ENCODE measurements at regions not wholly inside any gene's neighbourhood (a gene's known extent, or its start where the extent isn't known, plus 50 kb on each side); places are given as distances from the start of the nearest gene placed in this dataset.

DNA sequence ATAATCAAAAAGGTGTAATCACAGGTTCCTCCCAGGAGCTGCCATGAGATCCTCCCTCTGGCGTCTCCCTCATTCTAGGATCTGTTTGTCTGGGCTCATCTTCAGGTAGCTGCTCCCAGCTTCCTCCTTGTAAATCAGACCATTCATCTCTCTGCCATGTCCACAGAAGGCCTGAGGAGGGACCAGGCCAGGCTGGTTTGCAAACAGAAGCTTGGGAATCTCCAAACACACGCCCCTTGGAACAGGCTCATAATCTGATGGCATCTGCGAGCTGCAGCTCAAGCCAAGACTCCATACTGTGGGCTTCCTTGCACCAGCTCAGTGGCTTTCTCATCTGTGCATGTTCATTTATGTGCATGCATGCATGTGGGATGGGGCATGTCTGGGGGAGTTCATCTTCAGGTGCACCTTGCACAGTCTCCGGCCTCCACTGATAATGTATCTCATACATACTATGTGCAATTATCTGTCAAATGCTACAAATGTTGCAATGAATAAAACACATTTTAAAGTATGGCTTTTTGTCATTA lies 134.9 kb downstream of the NXPE2 start:
- 66% methylated on average over 4 of the region's 4 CpGs for WGBS
- Histone ChIP-seq H3K27ac (ENCODE audit: low read depth in 1 of 2, low read length in 2 of 2) (no peak overlapping the region), H3K4me1 (ENCODE audit: control insufficient read depth in 4 of 4, insufficient read depth in 4 of 4, low read length in 3 of 4) (no peaks in the 10 kb centered on the region), H3K4me3 (ENCODE audit: low read depth in 1 of 3, low read length in 3 of 3) (no peak overlapping the region), H3K9ac (ENCODE audit: low read depth in 1 of 2, low read length in 2 of 2) (no peak overlapping the region), H3K9me3 (ENCODE audit: control insufficient read depth in 4 of 4, low read length in 3 of 4) (no peaks in the 10 kb centered on the region), H3K27me3 (ENCODE audit: control insufficient read depth in 4 of 4, insufficient read depth in 4 of 4, low read length in 3 of 4) (peaks cover 0 to 3% (median 0%) of the 10 kb centered on the region in 4 donors), H3K36me3 (ENCODE audit: control insufficient read depth in 4 of 4, insufficient read depth in 3 of 4, low read depth in 1 of 4, low read length in 3 of 4) (no peaks in the 10 kb centered on the region)
- DNase-seq (ENCODE audit: low spot score) = no peak
- TF ChIP-seq, protein P1, sequence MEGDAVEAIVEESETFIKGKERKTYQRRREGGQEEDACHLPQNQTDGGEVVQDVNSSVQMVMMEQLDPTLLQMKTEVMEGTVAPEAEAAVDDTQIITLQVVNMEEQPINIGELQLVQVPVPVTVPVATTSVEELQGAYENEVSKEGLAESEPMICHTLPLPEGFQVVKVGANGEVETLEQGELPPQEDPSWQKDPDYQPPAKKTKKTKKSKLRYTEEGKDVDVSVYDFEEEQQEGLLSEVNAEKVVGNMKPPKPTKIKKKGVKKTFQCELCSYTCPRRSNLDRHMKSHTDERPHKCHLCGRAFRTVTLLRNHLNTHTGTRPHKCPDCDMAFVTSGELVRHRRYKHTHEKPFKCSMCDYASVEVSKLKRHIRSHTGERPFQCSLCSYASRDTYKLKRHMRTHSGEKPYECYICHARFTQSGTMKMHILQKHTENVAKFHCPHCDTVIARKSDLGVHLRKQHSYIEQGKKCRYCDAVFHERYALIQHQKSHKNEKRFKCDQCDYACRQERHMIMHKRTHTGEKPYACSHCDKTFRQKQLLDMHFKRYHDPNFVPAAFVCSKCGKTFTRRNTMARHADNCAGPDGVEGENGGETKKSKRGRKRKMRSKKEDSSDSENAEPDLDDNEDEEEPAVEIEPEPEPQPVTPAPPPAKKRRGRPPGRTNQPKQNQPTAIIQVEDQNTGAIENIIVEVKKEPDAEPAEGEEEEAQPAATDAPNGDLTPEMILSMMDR (IDR thresholded peaks at IDR 0.05; ENCODE audit: low read depth, low read length, missing input control) = no peak

DNA sequence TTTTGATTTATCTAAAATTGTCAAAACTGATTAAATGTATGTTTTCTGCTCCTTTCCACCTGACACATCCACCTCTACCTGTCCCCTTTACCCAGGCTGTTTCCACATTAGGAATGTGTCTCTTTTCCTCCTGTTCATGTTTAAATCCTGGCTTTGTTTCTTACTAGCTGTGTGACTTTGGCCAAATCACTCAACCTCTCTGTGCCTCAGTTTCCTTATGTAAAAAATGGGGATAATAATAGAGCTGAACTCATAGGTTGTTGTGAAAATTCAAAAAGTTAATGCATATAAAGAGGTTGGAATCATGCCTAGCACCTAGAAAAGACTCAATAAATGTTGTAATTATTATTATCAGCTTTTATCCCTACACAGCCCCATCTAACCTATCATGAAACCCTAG lies 136.8 kb downstream of the NXPE2 start:
- no peaks in the 10 kb centered on the region for H3K9me3 ChIP-seq (ENCODE audit: control insufficient read depth in 4 of 4, low read length in 3 of 4)
- no peak overlapping the region for H3K4me3 ChIP-seq (ENCODE audit: low read depth in 1 of 3, low read length in 3 of 3)
- H3K36me3 ChIP-seq (ENCODE audit: control insufficient read depth in 4 of 4, insufficient read depth in 3 of 4, low read depth in 1 of 4, low read length in 3 of 4) = no peaks in the 10 kb centered on the region
- no peak overlapping the region for H3K27ac ChIP-seq (ENCODE audit: low read depth in 1 of 2, low read length in 2 of 2)
- TF ChIP-seq TAF1 (conservative IDR thresholded peaks at IDR 0.05) = no peak
- no peak for TF ChIP-seq NR2F2 (IDR thresholded peaks at IDR 0.05)
- TF ChIP-seq, protein P2, sequence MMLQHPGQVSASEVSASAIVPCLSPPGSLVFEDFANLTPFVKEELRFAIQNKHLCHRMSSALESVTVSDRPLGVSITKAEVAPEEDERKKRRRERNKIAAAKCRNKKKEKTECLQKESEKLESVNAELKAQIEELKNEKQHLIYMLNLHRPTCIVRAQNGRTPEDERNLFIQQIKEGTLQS (IDR thresholded peaks at IDR 0.05) = no peak
- no peak for TF ChIP-seq HNF4G (IDR thresholded peaks at IDR 0.05)
- no peak for TF ChIP-seq RAD21 (IDR thresholded peaks at IDR 0.05)
- TF ChIP-seq FOXA2 (IDR thresholded peaks at IDR 0.05) = no peak
- no peak for TF ChIP-seq JUND (IDR thresholded peaks at IDR 0.05)
- TF ChIP-seq EGR1 (IDR thresholded peaks at IDR 0.05; ENCODE audit: low read depth in 2 of 2) = no peak
- TF ChIP-seq, protein P3, sequence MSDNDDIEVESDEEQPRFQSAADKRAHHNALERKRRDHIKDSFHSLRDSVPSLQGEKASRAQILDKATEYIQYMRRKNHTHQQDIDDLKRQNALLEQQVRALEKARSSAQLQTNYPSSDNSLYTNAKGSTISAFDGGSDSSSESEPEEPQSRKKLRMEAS (IDR thresholded peaks at IDR 0.05) = no peak
- TF ChIP-seq, protein P4, sequence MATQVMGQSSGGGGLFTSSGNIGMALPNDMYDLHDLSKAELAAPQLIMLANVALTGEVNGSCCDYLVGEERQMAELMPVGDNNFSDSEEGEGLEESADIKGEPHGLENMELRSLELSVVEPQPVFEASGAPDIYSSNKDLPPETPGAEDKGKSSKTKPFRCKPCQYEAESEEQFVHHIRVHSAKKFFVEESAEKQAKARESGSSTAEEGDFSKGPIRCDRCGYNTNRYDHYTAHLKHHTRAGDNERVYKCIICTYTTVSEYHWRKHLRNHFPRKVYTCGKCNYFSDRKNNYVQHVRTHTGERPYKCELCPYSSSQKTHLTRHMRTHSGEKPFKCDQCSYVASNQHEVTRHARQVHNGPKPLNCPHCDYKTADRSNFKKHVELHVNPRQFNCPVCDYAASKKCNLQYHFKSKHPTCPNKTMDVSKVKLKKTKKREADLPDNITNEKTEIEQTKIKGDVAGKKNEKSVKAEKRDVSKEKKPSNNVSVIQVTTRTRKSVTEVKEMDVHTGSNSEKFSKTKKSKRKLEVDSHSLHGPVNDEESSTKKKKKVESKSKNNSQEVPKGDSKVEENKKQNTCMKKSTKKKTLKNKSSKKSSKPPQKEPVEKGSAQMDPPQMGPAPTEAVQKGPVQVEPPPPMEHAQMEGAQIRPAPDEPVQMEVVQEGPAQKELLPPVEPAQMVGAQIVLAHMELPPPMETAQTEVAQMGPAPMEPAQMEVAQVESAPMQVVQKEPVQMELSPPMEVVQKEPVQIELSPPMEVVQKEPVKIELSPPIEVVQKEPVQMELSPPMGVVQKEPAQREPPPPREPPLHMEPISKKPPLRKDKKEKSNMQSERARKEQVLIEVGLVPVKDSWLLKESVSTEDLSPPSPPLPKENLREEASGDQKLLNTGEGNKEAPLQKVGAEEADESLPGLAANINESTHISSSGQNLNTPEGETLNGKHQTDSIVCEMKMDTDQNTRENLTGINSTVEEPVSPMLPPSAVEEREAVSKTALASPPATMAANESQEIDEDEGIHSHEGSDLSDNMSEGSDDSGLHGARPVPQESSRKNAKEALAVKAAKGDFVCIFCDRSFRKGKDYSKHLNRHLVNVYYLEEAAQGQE (IDR thresholded peaks at IDR 0.05) = no peak
- TF ChIP-seq YY1 (IDR thresholded peaks at IDR 0.05) = no peak
- no peak for TF ChIP-seq GABPA (IDR thresholded peaks at IDR 0.05 in 1 of 2, conservative IDR thresholded peaks at IDR 0.05 in 1 of 2)
- TF ChIP-seq RXRA (IDR thresholded peaks at IDR 0.05) = no peak
- TF ChIP-seq, protein P1 (IDR thresholded peaks at IDR 0.05; ENCODE audit: low read depth, low read length, missing input control) = no peak
- TF ChIP-seq FOXA1 (IDR thresholded peaks at IDR 0.05) = no peak
- TF ChIP-seq, protein P5, sequence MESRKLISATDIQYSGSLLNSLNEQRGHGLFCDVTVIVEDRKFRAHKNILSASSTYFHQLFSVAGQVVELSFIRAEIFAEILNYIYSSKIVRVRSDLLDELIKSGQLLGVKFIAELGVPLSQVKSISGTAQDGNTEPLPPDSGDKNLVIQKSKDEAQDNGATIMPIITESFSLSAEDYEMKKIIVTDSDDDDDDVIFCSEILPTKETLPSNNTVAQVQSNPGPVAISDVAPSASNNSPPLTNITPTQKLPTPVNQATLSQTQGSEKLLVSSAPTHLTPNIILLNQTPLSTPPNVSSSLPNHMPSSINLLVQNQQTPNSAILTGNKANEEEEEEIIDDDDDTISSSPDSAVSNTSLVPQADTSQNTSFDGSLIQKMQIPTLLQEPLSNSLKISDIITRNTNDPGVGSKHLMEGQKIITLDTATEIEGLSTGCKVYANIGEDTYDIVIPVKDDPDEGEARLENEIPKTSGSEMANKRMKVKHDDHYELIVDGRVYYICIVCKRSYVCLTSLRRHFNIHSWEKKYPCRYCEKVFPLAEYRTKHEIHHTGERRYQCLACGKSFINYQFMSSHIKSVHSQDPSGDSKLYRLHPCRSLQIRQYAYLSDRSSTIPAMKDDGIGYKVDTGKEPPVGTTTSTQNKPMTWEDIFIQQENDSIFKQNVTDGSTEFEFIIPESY (IDR thresholded peaks at IDR 0.05) = no peak
- no peak for TF ChIP-seq SP1 (IDR thresholded peaks at IDR 0.05)
- no peak overlapping the region for H3K9ac ChIP-seq (ENCODE audit: low read depth in 1 of 2, low read length in 2 of 2)
- no peak for DNase-seq (ENCODE audit: low spot score)
- H3K4me1 ChIP-seq (ENCODE audit: control insufficient read depth in 4 of 4, insufficient read depth in 4 of 4, low read length in 3 of 4) = no peaks in the 10 kb centered on the region
- H3K27me3 ChIP-seq (ENCODE audit: control insufficient read depth in 4 of 4, insufficient read depth in 4 of 4, low read length in 3 of 4) = peaks cover 0 to 3% (median 0%) of the 10 kb centered on the region in 4 donors
